GM19438 (cell line): ENCODE measurements at regions not wholly inside any gene's neighbourhood (a gene's known extent, or its start where the extent isn't known, plus 50 kb on each side); places are given as distances from the start of the nearest gene placed in this dataset.

Source experiments
- ATAC-seq: cut with Tn5 transposase; IDR thresholded peaks from one replicate; pipeline ENCODE4 v1.9.1; 2021; ENCODE audit warnings: low read depth; ENCODE audit not compliant: unreplicated experiment

DNA sequence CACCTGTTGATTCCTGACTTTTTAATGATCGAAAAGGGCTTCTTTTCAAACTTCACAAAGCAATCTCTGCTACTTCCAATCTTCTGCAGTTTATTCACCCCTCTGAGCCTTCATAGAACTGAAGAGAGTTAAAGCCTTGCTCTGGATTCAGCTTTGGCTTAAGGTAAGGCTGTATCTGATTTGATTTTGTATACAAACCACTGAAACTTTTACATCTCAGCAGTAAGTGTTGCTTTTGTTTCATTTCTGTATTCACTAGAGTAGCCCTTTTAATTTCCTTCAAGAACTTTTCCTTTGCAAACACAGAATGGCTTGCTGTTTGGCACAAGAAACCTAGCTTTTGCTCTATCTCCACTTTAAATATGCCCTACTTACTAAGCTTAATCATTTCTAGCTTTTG lies 1193.0 kb upstream of the GBE1 start:
- ATAC-seq, result no peak

DNA sequence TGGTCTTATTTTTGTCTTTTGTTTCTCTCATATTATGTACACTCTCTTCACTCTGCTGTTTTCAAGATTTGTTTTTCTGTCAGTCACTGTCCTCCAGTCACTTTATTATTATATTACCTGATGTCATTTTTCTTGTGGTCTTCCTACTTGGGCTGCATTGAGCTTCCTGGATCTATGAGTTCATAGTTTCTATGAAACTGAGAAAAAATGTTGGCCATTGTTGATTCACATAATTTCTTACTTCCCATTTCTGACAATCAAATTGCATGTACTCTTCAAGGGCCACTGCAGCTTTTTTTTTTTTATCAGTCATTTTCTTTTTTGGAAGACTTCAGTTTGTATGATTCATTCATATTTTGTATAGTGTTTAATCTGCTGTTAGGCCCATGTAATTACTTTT lies 1180.6 kb upstream of the GBE1 start:
- ATAC-seq, result no peak

DNA sequence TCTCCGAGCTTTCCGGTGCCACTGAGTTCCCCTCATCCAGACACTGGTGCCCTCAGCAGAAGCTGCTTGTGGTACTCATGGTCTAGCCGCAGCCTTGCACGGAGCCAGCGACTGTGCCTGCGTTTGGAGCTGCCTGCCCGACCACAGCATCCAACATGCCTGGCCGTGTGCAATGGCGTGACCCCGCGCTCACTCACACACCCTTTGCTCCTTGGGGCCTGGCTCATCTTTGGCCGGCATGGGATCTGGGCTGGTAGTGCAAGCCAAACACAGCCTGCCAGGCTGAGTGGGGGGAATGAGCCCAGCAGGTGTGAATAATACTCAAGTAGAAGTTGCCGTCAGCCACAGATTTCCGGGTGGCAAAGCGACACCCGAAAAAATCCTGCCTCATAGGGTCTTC lies 1178.7 kb upstream of the GBE1 start:
- ATAC-seq, result no peak

DNA sequence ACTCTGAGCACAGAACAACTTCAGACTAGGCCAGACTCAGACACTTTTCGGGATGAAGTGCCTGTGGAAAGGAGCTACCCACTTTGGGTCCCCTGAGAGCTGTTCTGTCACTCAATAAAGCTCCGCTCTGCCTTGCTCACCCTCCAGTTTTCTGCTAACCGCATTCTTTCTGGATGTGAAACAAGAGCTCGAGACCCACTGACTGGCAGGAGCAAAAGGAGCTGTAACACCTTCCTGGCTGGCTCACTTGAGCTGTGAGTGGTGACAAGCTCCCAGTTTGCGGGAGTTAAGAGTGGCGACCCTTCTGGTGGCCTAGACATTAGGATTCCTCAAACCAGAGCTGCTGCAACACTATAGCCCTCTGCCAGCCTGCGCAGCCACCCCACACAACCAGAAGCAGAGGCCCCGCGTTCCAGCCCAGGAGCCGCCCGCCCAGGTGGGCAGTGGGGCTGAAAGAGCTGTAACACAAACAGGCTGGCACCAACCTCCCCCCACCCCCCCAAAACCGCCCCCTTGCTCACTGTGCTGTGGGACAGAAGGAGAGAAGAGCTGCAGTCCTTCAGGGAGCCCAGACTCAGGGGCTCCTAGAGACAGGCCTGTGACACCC lies 1178.1 kb upstream of the GBE1 start:
- ATAC-seq, result no peak

DNA sequence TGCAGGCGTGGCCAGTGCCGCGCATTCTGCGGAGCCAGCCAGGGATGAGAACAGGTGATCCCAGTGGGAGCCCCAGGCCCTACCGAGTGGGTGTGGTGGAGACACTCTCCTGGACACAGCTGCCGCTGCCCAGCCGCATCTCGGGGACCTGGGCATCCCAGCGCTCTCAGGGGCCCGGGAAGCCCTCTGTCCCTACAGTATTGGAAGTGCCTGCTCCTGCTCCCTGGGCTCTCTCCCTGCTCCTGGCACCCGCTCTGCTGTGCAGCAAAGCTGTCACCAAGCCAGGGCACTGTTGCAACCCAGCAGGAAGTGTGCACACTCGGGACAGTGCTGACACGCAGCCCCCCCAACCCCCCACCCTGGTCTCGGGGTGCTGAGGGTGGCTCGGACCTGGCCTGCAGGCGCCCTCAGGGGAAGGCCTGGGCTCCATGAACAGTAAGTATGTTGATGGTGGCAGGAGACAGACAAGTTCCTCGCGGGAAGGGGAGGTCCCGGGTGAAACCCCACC lies 1177.4 kb upstream of the GBE1 start:
- ATAC-seq, result no peak

DNA sequence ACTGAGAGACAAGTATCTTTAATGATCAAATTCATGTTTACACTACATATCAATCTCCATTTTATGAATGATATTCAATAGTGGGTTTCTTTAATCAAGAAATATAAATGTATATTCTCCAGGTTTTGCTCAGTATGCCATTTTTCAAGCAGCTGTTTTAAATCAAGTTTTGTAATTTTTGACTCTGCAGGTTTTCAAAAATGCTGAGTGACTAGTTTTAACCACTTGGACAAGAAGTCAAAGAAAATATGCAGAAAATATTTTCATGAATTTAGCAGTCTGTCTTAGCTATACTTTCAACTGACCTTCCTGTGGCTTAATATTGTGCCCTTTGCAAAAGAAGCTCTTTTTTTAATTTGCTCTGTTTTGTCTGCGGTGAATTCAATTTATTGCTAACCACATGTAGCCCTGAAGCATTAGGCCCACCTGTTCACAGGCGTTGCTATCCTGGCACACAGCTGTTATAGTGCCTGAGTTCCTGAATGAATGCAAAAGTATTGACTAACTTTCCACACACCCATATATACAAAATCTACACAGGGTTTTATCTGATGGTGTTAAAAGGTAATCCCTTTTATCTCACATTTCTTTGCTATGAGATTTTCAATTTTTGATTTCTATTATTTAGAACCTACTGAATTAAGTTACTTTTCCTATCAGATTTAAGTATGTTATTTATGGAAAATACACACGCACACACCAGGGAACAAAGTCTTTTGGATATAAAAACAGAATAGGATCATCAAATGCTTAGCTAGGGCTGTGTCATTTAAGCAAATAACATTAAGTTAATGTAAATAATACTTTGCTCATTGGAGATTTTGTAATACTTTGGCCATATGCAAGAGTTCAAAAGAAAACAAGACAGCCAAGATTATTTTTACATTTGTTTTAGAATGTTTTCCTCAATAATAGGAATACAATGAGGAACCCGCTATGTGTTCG lies 1166.1 kb upstream of the GBE1 start:
- ATAC-seq, result no peak

DNA sequence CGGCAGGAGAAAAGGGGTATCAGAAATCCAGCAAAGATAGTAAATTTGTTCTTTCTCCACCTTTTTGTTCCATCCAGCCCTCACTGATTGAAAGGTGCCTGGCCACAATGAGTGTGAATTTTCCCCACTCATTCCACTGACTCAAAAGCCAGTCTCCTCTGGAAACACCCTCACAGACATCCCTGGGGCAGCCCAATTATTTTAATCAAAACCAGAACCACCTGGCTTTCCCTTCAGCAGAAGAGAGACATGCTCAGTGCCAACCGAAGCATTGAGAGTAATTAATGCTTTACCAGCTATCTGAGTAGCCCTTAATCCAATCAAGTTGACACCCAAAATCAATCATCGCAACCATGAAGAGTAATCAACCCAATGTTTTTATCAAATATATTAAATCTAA lies 1129.6 kb upstream of the GBE1 start:
- ATAC-seq, result no peak

DNA sequence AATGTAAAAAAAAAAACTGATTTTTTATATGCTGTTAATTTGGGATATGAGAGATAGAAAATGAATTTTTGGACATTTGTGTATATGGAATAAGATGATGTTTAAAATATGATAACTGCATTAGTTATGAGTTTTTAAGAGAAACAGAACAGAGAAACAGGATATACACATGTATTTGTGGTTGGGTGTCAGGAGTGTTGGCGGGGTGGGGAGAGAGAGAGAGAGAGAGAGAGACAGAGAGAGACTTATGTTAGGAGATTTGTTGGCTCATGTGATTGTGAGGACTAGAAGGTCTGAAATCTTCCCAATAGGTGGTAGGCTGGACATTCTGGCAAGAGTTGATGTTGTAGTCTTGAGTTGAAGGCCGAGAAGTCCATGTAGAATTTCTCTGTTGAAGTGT lies 1121.6 kb upstream of the GBE1 start:
- ATAC-seq, result no peak

DNA sequence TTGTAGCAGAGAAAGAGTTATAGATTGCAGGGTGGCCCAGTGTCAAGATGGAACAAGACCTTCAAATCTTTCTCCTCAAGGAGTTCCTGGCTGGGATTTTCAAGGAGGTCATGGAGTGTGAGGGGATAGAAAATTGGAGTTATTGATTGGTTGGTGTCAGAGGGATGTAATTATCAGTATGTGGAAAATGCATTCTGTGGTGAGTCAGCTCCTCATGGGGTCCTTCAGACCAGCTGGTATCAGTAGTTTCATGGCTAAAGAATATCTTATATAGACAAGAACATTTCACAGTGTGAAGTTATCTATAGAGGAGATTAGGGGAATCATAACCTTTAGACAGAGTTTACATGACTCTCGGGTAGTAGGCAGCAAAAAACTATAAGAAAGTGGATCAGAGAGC lies 1114.0 kb upstream of the GBE1 start:
- ATAC-seq, result no peak

DNA sequence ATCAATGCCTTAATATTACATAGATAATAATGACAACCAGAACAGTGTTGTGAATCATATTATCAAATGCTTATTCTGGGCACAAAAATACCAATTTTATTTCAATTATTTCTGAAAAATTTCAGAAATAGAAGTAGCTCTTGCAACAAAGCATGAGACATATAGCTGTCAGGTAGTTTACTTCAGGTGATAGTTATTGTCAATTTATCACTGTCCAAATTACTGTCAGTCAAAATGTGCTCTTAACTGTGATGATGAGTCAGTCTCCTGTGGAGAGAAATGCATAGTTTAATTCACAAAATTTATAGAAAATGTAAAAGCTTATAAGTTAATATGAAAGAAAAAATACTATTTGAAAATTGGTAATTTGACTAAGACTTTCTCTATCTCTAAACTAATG lies 1078.4 kb upstream of the GBE1 start:
- no peak for ATAC-seq

DNA sequence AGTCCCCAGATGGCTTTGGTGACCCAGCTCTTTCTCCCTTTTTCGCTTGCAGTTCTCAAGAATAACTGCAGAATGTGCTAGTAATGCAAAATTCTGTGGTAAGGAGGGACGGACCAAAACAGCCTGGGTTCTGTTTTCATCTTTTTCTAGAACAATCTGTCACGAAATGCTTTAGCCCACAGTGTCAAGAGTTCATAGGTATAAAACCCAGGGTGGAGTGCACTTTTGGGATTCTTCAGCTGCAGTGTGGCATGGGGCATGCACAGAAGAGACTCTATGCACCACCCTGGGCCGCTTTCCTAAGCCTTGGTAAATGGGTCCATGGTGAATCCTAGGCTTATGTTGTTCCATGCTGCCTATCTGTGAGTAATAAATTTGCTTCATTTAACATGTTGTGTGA lies 1072.7 kb upstream of the GBE1 start:
- ATAC-seq, result no peak

DNA sequence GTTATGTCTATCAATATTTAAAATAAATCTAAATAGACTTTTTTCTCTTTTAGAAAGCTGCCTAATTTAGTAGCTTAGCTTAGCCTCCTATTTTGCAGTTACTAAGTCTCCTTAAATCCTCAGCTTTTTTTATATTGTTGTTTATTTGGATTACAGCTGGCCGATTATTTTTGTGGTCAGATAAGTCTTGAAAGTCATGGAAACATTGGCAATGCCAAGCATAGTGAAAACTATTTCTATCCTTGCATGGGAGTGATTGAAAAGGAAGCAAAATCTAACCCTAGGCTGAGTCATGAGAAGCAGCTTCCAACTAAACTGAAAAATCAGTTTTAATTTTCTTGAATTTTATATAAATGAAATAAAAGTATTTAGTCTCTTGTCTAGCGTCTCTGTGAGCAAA lies 1063.0 kb upstream of the GBE1 start:
- no peak for ATAC-seq

DNA sequence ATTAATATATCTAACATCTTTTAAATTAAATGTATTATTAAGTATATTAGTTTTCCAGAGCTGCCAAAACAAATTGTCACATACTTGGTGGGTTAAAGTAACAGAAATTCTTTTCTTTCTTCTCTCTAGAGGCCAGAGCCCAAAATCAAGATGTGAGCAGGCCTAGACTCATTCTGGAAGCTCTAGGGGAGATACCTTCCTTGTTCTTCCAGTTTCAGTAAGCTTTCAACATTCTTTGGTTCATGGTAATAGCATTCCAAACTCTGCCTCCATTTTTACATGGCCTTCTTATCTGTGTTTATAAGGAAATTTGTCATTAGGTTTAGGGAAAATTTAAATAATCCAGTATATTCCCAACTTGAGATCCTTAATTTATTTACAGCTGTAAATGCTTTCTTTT lies 1054.6 kb upstream of the GBE1 start:
- no peak for ATAC-seq

DNA sequence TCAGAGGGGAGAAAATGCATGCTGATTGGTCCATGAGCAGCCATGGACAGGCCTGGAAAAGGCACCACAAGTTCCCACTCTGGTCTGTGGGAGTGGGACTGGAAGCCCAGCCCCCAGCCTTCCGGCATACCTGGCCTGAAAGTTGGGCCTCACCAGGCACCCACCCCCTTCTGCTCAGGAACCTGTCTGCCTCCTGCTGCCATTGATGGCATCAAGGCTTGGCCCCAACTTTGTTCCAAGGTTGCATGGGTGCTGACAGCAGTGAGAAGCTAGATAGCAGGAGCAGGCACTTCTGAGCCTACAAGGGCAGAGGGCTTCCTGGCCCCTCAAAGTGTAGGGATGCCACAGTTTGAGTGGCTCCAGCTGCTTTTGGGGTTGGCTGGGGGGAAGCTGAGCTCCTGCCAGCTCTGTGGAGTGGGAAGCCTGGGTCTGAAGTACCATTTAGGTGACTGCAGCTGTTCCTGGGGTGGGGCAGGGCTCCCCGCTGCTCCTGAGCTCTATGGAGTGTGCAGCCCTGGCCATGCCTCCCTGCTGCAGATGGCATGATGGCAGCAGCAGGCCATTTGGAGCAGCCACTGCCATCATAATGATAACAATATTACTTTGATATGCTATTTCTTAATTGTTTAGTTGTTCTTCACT lies 1054.1 kb upstream of the GBE1 start:
- ATAC-seq, result no peak

DNA sequence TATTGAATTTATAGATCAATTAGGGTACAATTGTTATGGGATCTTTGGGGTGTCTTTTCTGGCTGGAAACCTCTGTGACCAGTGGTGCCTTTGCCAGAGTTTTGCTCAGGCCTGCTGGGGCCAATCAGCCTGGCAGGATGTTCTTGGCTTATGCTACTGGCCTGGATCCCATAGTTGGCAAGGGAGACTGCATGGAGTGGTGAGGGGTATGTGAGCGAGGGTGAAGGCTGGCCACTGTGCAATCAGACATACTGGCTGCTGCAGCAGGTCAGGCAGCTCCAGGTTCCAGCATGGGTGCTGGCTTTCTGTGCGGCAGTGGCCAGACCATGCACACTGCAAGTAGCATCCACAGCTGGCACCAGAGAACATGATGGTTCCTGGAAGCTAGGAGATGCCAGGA lies 1053.2 kb upstream of the GBE1 start:
- no peak for ATAC-seq

DNA sequence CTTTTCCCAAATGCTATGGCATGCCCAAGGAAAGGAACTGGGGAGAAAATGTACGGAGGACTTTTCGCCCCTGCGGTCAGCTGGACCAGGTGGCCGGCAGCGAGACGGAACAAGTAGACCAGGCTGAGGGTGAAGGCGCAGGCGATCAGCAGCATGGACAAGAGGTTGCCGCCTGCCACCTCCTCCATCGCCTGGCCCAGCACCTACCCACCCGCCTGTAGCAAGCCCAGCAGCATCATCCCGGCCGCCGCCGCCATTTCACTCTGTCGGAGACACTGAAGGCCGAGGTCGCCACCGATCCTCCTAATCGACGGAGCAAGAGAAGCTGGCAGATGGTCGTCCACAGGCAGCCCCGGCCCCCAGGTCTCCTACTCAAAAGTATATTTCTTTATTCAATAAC lies 1046.3 kb upstream of the GBE1 start:
- no peak for ATAC-seq

DNA sequence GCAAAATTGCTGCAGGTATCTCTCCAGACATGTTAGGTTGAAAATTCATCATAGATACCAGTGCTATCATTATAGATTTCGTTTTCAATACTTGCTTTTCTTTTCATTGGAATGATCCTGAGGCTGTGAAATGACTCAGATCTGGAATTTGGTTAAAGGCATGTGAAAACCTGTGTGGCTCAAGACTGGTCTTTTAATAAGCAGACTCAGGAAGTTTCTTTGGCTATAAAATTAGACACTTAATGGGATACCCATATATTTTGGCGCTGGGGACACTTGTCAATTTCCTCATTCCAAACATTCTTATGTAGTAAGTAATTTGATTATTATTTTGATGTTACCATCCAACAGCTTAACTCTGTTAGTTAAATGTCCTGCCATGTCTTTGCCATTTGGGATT lies 1041.1 kb upstream of the GBE1 start:
- ATAC-seq, result no peak

DNA sequence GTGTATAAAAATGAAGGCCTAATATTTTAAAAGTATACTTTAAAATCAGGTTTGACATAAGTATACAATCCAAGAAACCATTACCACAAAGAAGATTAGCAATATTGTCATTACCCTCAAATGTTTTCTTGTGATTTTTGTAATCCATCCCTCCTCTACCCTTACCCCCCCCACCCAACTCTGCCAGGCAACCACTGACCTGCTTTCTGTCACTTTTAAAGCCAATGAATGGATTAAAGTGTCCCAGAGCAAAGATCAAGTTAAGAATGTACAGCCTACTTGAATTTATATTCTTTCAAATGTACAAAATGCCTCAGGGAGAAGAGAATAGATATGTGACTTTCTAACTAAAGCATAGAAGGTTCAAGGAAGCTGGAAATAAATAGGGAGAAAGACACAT lies 1038.8 kb upstream of the GBE1 start:
- ATAC-seq, result no peak

DNA sequence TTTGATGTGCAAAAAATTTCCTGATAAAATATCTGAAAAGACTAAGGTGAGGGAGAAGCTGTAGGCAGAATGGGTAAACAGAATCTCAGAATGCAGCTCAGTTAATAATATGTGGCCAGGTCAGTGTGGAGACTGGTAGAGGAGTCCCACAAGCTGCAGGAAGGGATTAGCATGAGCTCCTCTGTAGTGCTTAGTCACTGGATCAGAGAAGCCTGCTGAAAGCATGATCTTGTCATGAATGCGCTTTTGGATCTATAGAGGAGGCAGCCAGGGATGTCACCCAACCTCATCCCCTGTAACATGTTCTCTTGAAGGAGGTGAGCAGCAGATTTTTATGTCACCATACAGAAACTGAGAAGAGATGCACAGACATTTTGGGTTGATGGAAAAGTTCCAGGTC lies 1035.3 kb upstream of the GBE1 start:
- ATAC-seq, result no peak

DNA sequence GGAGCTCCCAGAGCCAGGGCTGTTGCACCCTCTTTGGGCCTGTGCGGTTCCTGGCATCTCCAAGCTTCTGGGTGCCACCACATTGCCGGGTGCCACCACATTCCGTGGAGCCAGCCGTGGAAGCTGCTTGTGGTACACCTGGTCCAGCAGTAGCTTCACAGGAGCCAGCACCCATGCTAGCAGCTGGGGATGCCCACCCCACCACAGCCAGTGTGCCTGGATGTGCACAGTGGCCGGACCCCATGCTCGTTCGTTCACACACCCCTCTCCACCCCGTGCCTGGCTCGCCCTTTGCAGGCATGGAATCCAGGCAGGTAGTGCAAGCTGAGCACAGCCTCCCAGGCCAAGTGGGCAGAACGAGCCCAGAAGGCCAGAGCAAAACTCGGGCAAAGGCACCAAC lies 1029.8 kb upstream of the GBE1 start:
- ATAC-seq, result no peak

DNA sequence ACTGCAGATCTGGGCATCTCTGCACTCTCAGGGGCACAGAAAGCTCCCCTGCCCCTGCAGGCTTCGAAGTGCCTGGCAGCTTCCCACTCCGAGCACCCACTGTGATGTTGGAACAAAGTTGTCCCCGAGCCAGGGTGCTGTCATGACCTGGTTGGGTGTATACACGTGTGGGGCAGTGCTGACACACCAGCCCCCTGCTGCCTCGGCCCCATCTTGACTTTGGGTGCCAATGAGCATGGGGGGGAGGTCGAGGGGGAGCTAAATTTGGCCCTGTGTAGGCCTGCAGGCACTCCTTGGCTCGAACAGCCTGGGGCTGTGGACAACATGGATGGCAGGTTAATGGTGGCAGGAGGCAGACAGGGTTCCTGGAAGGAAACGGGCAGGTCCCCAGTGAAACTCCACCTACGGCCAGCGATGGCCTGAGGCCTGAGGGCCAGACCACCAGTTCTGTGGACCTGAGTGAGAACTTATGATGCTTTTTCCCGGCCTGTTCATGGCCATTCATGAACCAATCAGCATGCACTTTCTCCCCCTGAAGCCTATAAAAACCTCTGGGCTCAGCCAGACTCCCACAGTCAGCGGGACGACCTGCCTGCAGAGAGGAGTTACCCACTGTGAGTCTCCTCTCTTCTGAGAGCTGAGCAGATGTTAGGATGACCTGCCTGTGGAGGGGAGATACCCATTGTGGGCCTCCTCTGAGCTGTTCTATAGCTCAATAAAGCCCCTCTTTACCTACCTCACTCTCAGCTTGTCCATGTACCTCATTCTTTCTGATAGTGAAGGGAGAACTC lies 1029.1 kb upstream of the GBE1 start:
- no peak for ATAC-seq
